ENCODE measurements at regions not wholly inside any gene's neighbourhood (a gene's known extent, or its start where the extent isn't known, plus 50 kb on each side); places are given as distances from the start of the nearest gene placed in this dataset.

GRCh38 chr3:59698091-59698490, 648.3 kb upstream of the CFAP20DC start:
- Histone ChIP-seq H3K4me1 (ENCODE audit: control insufficient read depth in 4 of 4, insufficient read depth in 4 of 4, low read length in 3 of 4) (no peaks in the 10 kb centered on the region), H3K9ac (ENCODE audit: low read depth in 1 of 2, low read length in 2 of 2) (no peak overlapping the region), H3K27ac (ENCODE audit: low read depth in 1 of 2, low read length in 2 of 2) (no peak overlapping the region), H3K4me3 (ENCODE audit: low read depth in 1 of 3, low read length in 3 of 3) (no peak overlapping the region), H3K27me3 (ENCODE audit: control insufficient read depth in 4 of 4, insufficient read depth in 4 of 4, low read length in 3 of 4) (no peaks in the 10 kb centered on the region), H3K9me3 (ENCODE audit: control insufficient read depth in 4 of 4, low read length in 3 of 4) (no peaks in the 10 kb centered on the region), H3K36me3 (ENCODE audit: control insufficient read depth in 4 of 4, insufficient read depth in 3 of 4, low read depth in 1 of 4, low read length in 3 of 4) (no peaks in the 10 kb centered on the region)
- no peak for TF ChIP-seq MAX (IDR thresholded peaks at IDR 0.05)
- no peak for TF ChIP-seq JUND (IDR thresholded peaks at IDR 0.05)
- TF ChIP-seq ZBTB33 (IDR thresholded peaks at IDR 0.05), result no peak
- no peak for TF ChIP-seq EGR1 (IDR thresholded peaks at IDR 0.05; ENCODE audit: low read depth in 2 of 2)
- no peak for TF ChIP-seq HNF4A (conservative IDR thresholded peaks at IDR 0.05)
- TF ChIP-seq NR2F2 (IDR thresholded peaks at IDR 0.05), result no peak
- TF ChIP-seq FOXA2 (IDR thresholded peaks at IDR 0.05), result no peak
- no peak for TF ChIP-seq FOXA1 (IDR thresholded peaks at IDR 0.05)
- no peak for TF ChIP-seq ATF3 (IDR thresholded peaks at IDR 0.05)
- no peak for TF ChIP-seq TAF1 (conservative IDR thresholded peaks at IDR 0.05)
- no peak for TF ChIP-seq RXRA (IDR thresholded peaks at IDR 0.05)
- no peak for TF ChIP-seq HNF4G (IDR thresholded peaks at IDR 0.05)
- TF ChIP-seq SP1 (IDR thresholded peaks at IDR 0.05), result no peak
- no peak for TF ChIP-seq REST (IDR thresholded peaks at IDR 0.05)
- TF ChIP-seq GABPA (IDR thresholded peaks at IDR 0.05 in 1 of 2, conservative IDR thresholded peaks at IDR 0.05 in 1 of 2), result no peak
- TF ChIP-seq YY1 (IDR thresholded peaks at IDR 0.05), result no peak
- no peak for TF ChIP-seq RAD21 (IDR thresholded peaks at IDR 0.05)
- no peak for TF ChIP-seq CTCF (IDR thresholded peaks at IDR 0.05; ENCODE audit: low read depth, low read length, missing input control)
- DNase-seq (ENCODE audit: low spot score), result no peak
- WGBS, result 86% methylated on average over 3 of the region's 3 CpGs

GRCh38 chr3:59696783-59697182, 647.0 kb upstream of the CFAP20DC start:
- no peaks in the 10 kb centered on the region for H3K36me3 ChIP-seq (ENCODE audit: control insufficient read depth in 4 of 4, insufficient read depth in 3 of 4, low read depth in 1 of 4, low read length in 3 of 4)
- no peaks in the 10 kb centered on the region for H3K9me3 ChIP-seq (ENCODE audit: control insufficient read depth in 4 of 4, low read length in 3 of 4)
- H3K4me1 ChIP-seq (ENCODE audit: control insufficient read depth in 4 of 4, insufficient read depth in 4 of 4, low read length in 3 of 4), result no peaks in the 10 kb centered on the region
- H3K27me3 ChIP-seq (ENCODE audit: control insufficient read depth in 4 of 4, insufficient read depth in 4 of 4, low read length in 3 of 4), result no peaks in the 10 kb centered on the region
- no peak for DNase-seq (ENCODE audit: low spot score)
- no peak overlapping the region for H3K9ac ChIP-seq (ENCODE audit: low read depth in 1 of 2, low read length in 2 of 2)
- TF ChIP-seq GABPA (IDR thresholded peaks at IDR 0.05 in 1 of 2, conservative IDR thresholded peaks at IDR 0.05 in 1 of 2) (no peak), NR2F2 (IDR thresholded peaks at IDR 0.05) (no peak), RAD21 (IDR thresholded peaks at IDR 0.05) (no peak), YY1 (IDR thresholded peaks at IDR 0.05) (no peak), ZBTB33 (IDR thresholded peaks at IDR 0.05) (no peak), SP1 (IDR thresholded peaks at IDR 0.05) (no peak), TAF1 (conservative IDR thresholded peaks at IDR 0.05) (no peak)
- H3K4me3 ChIP-seq (ENCODE audit: low read depth in 1 of 3, low read length in 3 of 3), result no peak overlapping the region
- H3K27ac ChIP-seq (ENCODE audit: low read depth in 1 of 2, low read length in 2 of 2), result no peak overlapping the region
